Adrenal gland (tissue), 5 donors: ENCODE measurements at regions not wholly inside any gene's neighbourhood (a gene's known extent, or its start where the extent isn't known, plus 50 kb on each side); places are given as distances from the start of the nearest gene placed in this dataset.

ENCODE experiments used
- POLR2A ChIP-seq, 2 donors: fragments of 450-650 bp; IDR thresholded peaks; one replicate each; pipeline ENCODE4 v1.6.1; 2017; ENCODE audit warnings: antibody characterized with exemption in 2 of 2, mild to moderate bottlenecking in 2 of 2, moderate library complexity in 1 of 2
- TF ChIP-seq, protein P1 (sequence below), 6 experiments: fragments of 450-650 bp in 4 of 6; fragments of 200-600 bp in 2 of 6; sonication (generic) in 1 of 6; IDR thresholded peaks; 1 replicate in 5 of 6; 2 replicates in 1 of 6; pipeline versions ENCODE4 v1.5.1 to v1.8.0; 2016 to 2021; ENCODE audit warnings: antibody characterized with exemption in 6 of 6, mild to moderate bottlenecking in 2 of 6, moderate library complexity in 1 of 6
- donor health status: DM: no; HTN: no; CAD: no.

DNA sequence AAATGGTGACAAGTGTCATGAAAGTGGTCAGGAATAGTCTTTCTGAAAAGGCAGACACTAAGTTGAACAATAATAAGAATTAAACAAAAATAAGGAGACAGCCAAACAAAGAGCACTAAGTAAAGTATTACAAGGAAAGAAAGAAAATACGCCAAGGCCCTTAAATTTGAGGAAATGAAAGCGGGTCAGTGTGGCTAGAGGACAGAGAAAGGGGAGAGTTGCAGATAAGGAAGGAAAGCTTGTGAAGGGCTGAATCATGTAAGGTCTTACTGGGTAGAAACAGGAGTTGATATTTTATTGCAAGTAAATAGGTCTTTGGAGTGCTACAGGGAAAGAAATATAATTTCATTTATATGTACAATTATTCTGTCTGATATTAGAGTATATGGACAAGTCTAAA is 732.1 kb downstream of the EPHA7 start:
- TF ChIP-seq POLR2A (IDR thresholded peaks at IDR 0.05), result no peak
- TF ChIP-seq, protein P1, sequence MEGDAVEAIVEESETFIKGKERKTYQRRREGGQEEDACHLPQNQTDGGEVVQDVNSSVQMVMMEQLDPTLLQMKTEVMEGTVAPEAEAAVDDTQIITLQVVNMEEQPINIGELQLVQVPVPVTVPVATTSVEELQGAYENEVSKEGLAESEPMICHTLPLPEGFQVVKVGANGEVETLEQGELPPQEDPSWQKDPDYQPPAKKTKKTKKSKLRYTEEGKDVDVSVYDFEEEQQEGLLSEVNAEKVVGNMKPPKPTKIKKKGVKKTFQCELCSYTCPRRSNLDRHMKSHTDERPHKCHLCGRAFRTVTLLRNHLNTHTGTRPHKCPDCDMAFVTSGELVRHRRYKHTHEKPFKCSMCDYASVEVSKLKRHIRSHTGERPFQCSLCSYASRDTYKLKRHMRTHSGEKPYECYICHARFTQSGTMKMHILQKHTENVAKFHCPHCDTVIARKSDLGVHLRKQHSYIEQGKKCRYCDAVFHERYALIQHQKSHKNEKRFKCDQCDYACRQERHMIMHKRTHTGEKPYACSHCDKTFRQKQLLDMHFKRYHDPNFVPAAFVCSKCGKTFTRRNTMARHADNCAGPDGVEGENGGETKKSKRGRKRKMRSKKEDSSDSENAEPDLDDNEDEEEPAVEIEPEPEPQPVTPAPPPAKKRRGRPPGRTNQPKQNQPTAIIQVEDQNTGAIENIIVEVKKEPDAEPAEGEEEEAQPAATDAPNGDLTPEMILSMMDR (IDR thresholded peaks at IDR 0.05), result no peak
